NT2/D1 (cell line): ENCODE measurements at regions not wholly inside any gene's neighbourhood (a gene's known extent, or its start where the extent isn't known, plus 50 kb on each side); places are given as distances from the start of the nearest gene placed in this dataset.

Source experiments
- SUZ12 ChIP-seq: IDR thresholded peaks from 2 replicates; pipeline ENCODE4 v1.6.1; 2011; ENCODE audit not compliant: insufficient read length, insufficient read depth; ENCODE audit errors: extremely low read depth
- YY1 ChIP-seq: IDR thresholded peaks from 2 replicates; pipeline ENCODE4 v1.6.1; 2011; ENCODE audit not compliant: insufficient read length, insufficient read depth
- ZNF274 ChIP-seq: IDR thresholded peaks from 2 replicates; pipeline ENCODE4 v1.6.1; 2011; ENCODE audit warnings: mild to moderate bottlenecking, low read depth, low read length

- no peak for TF ChIP-seq YY1
- TF ChIP-seq ZNF274 = no peak
- TF ChIP-seq SUZ12 = no peak
Measured at GRCh38 chr4:144363890-144364289, 223.4 kb upstream of the GYPA start.
